SK-MEL-5 (cell line): ENCODE measurements at regions not wholly inside any gene's neighbourhood (a gene's known extent, or its start where the extent isn't known, plus 50 kb on each side); places are given as distances from the start of the nearest gene placed in this dataset.
"Not testable (repeated sequence)": the region's sequence is repeated elsewhere in the genome, so short reads cannot be mapped to it uniquely, and the experiment has no call there.

ENCODE experiments used
- DNase-seq: peaks from one replicate; pipeline ENCODE4 v3.0.0-alpha.2; 2016; ENCODE audit warnings: low read depth, low spot score
- in situ Hi-C: cut with HindIII; loops from 2 replicates; pipeline ENCODE4 v1.10.0; 2016; ENCODE audit warnings: low sequenced_read_pairs, high pct_unique_total_duplicates, low pct_unique_long_range_greater_than_20kb

GRCh38 chr1:82139751-82140468, 339.2 kb downstream of the ADGRL2 start:
- in situ Hi-C loops: no loop called here
- no peak for DNase-seq

- in situ Hi-C loops: not testable (repeated sequence)
Measured at GRCh38 chr1:82136351-82136750, 335.6 kb downstream of the ADGRL2 start.

GRCh38 chr1:82125866-82126265, 325.1 kb downstream of the ADGRL2 start:
- DNase-seq: no peak
- in situ Hi-C loops: no loop called here

More at GRCh38 chr1:82136351-82136750, 335.6 kb downstream of the ADGRL2 start:
- not testable (repeated sequence) for DNase-seq

- in situ Hi-C loops: no loop called here
- DNase-seq: no peak
Measured at GRCh38 chr1:82125119-82125518, 324.4 kb downstream of the ADGRL2 start.

- in situ Hi-C loops: no loop called here
- no peak for DNase-seq
Measured at GRCh38 chr1:82121421-82121820, 320.7 kb downstream of the ADGRL2 start.

- no peak for DNase-seq
- in situ Hi-C loops: no loop called here
Measured at GRCh38 chr1:82116105-82116504, 315.4 kb downstream of the ADGRL2 start.

- DNase-seq: no peak
- in situ Hi-C loops: no loop called here
Measured at GRCh38 chr1:82114887-82115286, 314.2 kb downstream of the ADGRL2 start.

- in situ Hi-C loops: no loop called here
- no peak for DNase-seq
Measured at GRCh38 chr1:82110366-82111254, 309.9 kb downstream of the ADGRL2 start.

- no peak for DNase-seq
- in situ Hi-C loops: no loop called here
Measured at GRCh38 chr1:82108843-82109242, 308.1 kb downstream of the ADGRL2 start.

GRCh38 chr1:82106672-82107071, 305.9 kb downstream of the ADGRL2 start:
- in situ Hi-C loops: no loop called here
- DNase-seq: no peak

GRCh38 chr1:82099170-82099569, 298.4 kb downstream of the ADGRL2 start:
- no peak for DNase-seq
- in situ Hi-C loops: no loop called here

- in situ Hi-C loops: no loop called here
- no peak for DNase-seq
Measured at GRCh38 chr1:82094136-82094535, 293.4 kb downstream of the ADGRL2 start.

- DNase-seq: peak; percentile 34
- in situ Hi-C loops: no loop called here
Measured at GRCh38 chr1:82091729-82092128, 291.0 kb downstream of the ADGRL2 start.

GRCh38 chr1:82091265-82091664, 290.5 kb downstream of the ADGRL2 start:
- DNase-seq: no peak
- in situ Hi-C loops: no loop called here

- DNase-seq: peak; percentile 11
- in situ Hi-C loops: no loop called here
Measured at GRCh38 chr1:82090104-82090503, 289.4 kb downstream of the ADGRL2 start.

- in situ Hi-C loops: no loop called here
Measured at GRCh38 chr1:82086739-82087138, 286.0 kb downstream of the ADGRL2 start.

GRCh38 chr1:82079607-82080006, 278.9 kb downstream of the ADGRL2 start:
- no peak for DNase-seq
- in situ Hi-C loops: no loop called here

More at GRCh38 chr1:82086739-82087138, 286.0 kb downstream of the ADGRL2 start:
- DNase-seq: no peak

- in situ Hi-C loops: no loop called here
- no peak for DNase-seq
Measured at GRCh38 chr1:82073659-82074058, 272.9 kb downstream of the ADGRL2 start.

- no peak for DNase-seq
- in situ Hi-C loops: no loop called here
Measured at GRCh38 chr1:82073071-82073470, 272.3 kb downstream of the ADGRL2 start.
